ENCODE measurements at regions not wholly inside any gene's neighbourhood (a gene's known extent, or its start where the extent isn't known, plus 50 kb on each side); places are given as distances from the start of the nearest gene placed in this dataset.

DNA sequence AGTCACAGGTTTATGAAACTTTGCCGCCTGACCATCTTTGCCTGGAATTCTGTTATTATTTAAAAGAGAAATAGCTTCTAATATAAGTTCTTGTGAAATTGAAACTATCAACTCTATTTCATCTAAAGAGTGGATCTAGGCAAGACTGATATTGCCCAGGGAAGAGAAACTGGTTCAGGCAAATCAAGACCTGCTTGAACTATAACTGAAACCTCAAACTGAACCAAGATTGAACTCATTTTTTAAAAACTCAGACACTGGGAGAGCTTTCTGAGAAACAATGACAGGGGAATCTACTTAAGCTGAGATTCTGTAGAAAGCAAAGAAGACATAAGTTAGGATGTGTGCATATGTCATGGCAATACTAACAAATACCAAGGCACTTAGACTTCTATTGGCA lies 815.8 kb downstream of the BRINP1 start:
- no peak for DNase-seq (ENCODE audit: low read depth in 4 of 4, low spot score in 3 of 4)

DNA sequence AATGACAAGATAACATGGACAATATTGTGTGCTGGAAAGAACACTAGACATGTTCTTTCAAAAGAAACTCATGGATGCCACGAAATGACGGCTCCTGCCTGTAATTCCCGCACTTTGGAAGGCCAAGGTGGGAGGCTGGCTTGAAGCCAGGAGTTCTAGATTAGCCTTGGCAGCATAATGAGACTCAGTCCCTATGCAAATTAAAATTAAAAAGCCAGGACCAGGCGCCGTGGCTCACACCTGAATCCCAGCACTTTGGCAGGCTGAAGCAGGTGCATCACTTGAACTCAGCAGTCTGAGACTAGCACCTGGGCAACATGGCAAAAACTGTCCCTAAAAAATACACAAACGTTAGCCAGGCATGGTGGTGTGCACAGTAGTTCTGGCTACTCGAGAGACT lies 814.2 kb downstream of the BRINP1 start:
- no peak for DNase-seq (ENCODE audit: low read depth in 4 of 4, low spot score in 3 of 4)

DNA sequence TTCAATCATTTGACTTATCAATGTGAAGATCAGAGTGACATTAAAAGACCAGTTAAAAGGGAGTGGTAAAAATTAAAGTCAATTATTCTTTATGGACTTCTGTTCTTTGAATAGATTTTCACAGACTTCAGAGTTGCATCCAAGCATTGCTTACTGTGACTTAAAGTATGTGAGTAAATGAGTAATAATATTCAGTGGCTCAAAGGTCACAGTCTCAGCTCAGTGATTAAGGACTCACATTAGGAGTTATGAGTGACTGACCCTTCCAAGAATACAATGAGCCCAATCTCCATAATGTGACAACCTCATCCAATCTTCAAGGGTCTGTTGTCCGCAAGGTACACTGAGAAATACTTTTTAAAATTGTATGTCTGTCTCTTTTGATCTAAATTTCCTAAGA lies 811.2 kb downstream of the BRINP1 start:
- peak in 1 of 4 donors; percentile 4 for DNase-seq (ENCODE audit: low read depth in 4 of 4, low spot score in 3 of 4)

DNA sequence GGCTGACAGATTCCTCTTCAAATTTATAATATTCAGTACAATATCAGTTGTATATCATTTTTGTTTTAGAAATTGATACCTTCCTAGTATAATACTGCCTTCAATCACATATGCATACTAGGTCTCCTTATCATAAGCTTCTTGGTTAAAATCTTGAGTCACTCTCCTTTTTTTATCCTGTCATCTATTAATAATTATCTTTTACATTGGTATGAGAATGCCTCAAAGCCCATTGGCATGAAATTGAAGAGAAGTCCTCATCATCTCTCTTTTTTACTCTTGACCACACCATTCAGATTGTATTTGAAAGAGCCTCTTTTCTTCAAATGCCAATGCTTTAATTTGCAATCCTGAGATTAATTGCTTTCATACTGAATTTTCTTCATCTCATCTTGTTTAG lies 810.3 kb downstream of the BRINP1 start:
- DNase-seq (ENCODE audit: low read depth in 4 of 4, low spot score in 3 of 4) = no peak

DNA sequence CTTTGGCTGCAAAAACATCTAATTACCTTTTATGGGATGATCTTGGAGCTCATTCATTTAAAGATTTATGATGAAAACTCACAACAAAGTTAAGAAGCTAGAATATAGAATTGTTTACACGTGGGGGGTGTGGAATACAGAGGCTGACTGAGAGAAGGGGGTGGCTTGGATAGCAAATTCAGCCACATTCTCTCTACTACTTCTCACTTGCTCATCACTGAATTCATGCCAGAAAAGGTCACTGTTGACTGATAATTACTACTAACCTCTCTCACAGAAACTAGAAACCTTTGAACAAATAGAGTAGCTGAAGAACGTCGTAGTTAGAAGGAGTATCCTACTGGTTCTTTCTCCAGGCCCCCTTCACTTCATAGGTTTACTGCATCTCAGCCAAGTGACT lies 808.2 kb downstream of the BRINP1 start:
- DNase-seq (ENCODE audit: low read depth in 4 of 4, low spot score in 3 of 4) = no peak

DNA sequence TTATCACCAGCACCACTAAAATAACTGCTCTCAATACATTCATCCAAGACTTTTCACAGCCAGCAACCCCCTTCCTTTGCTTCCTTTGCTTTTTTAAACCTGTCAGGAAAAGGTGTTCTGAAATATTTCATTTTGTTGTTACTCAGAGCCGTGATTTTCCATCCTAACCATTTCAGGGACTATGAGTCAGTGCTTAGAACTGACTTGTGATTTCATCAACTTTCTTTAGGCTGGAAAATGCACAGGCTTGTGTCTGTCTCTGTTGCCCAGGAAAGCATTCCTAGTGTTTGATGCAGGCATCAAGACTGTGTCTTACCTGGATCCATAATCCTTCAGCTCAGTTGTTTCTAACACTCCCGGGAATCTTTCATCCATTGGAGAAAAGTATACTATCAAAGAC lies 805.6 kb downstream of the BRINP1 start:
- no peak for DNase-seq (ENCODE audit: low read depth in 4 of 4, low spot score in 3 of 4)

DNA sequence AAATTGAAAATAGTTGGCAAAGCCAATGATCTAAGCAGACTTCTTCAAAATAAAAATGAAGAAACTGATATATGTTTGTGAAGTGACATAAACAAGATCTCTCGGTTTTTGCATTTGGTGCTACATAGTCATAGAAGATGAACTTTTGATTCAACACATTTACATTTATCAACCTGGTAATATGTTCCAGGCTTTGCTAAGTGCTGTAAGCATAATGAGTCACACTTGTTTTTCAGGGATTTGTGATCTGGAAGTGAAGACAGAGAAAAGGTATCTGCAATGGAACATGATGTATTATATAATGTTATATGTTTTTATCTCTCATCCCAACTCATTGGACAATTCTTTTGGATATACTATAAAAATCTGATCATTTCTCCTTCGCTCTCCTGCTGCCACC lies 801.4 kb downstream of the BRINP1 start:
- DNase-seq (ENCODE audit: low read depth in 4 of 4, low spot score in 3 of 4) = no peak

DNA sequence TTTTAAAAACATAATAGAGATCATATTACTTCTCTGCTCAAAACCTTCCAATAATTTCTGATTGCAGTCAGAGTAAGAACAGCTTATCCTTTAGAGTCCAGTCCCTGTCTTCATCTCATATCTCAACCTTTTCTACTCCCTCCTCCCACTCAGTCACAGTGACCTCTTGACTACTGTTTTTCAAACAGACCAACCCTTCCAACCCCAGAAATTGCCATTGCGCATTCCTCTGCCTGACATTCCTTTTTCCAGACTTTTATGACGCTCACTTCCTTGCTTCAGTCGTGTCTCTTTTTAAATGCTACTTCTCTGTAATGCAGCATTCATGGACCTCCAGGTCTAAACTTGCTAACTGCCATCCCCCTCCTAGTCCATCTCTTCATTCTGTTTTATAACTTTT lies 800.5 kb downstream of the BRINP1 start:
- no peak for DNase-seq (ENCODE audit: low read depth in 4 of 4, low spot score in 3 of 4)

DNA sequence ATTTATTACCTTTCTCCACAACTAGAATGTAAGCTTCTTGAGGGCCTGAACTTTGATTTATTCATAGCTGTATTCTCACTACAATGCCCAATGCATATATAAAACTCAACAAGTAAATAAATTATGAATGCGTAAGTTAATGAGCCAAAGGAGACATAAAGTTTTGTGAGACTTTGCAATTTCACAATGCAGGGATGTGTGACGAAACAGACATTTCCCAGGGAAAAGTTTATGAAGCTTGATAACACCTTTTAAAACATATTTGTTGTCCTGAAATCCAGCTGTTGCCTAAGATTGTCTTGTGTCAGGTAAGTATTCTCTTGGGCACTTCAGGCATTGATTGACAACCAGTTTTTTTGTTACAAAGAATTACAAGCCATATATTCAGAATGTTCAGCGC lies 800.1 kb downstream of the BRINP1 start:
- DNase-seq (ENCODE audit: low read depth in 4 of 4, low spot score in 3 of 4) = no peak

DNA sequence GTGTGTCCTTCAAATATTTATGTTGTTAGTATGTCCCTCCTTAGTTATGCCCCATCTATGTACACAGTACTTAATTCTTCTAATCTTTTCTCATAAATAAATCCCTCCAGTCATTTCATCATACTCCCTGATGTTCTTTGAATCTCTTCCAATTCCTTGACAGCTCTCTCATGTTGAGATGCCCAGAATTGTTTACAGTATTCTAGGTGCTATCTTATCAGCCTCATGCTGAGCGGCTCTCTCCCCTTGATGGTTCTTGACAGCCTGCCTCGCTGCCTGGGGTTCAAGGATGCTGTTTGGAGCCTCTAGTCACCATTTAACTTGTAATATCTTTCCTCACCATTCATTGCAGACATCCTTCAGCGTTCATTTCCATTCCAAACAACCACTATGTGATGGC lies 799.2 kb downstream of the BRINP1 start:
- no peak for DNase-seq (ENCODE audit: low read depth in 4 of 4, low spot score in 3 of 4)

DNA sequence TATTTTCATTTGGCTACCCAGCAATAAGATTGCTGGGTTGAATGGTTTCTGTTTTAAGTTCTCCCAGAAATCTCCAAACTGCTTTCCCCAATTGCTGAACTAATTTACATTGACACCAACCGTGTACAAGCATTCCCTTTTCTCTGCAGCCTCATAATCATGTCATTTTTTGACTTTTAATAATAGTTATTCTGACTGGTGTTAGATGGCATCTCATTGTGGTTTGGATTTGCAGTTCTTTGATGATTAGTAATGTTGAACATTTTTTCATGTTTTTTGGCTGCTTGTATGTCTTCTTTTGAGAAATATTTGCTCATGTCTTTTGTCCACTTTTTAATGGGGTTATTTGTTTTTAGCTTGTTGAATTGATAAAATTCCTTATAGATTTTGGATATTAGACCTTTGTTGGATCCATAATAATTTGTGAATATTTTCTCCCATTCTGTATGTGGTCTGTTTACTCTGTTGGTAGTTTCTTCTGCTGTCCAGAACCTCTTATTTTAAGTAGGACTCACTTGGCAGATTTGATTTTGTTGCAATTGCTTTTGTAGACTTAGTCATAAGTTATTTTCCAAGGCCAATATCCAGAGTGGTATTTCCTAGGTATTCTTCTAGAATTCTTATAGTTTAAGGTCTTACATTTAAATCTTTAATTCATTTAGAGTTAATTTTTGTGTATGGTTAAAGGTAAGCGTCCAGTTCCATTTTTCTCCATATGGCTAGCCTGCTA lies 793.7 kb downstream of the BRINP1 start:
- DNase-seq (ENCODE audit: low read depth in 4 of 4, low spot score in 3 of 4) = no peak

DNA sequence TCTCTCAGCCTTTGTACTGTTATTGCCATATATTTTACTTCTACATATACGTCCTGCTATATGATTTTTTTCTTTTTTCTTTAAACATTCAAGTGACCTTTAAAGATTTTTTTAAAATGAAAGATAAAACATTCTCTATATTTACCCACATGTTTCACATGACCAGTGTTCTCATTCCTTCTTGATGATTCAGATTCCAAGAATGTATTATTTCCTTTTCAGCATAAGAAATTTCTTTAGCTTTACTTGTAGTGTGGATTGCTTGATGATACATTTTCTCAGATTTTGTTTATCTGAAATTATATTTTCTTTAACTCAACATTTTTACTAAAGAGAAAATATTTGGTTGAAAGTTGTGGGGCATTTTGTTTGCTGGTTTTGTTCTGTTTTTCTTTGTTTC lies 792.1 kb downstream of the BRINP1 start:
- no peak for DNase-seq (ENCODE audit: low read depth in 4 of 4, low spot score in 3 of 4)

DNA sequence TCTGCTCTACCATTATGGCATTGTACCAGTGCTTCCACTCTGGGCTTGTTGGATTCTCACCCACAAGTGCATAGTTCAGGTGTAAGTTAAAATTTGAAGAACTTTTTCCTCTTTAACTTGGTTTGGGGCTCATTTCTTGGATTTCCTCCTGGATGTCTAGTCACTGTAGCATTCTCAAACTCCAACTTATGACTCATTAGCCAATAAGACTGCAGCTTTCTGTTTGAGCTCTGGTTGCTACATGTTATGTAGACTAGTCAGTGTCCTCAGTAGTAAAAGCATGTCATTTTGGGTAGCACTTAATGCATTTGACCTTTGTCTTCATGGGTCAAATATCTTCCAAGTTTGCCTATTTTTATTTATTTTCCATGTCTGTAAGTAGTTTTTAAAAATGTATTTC lies 790.8 kb downstream of the BRINP1 start:
- DNase-seq (ENCODE audit: low read depth in 4 of 4, low spot score in 3 of 4) = no peak

DNA sequence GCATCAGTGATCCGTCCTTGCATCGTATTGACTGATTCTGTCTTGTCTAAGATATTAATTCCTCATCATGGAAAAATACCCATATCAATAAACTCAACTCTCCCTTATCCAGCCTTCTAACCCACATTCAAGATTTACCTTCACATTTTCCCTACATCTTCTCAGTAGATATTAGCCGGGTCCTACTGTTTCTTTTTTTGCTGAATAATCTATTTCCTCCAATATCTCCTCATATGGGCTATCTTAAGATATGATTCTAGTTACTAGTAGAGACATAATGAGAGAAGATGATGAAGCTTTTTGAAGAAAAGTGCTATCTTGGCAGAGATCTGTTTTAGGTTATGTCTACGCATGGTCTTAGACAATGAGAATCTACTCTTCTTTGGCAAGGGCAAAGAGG lies 785.8 kb downstream of the BRINP1 start:
- no peak for DNase-seq (ENCODE audit: low read depth in 4 of 4, low spot score in 3 of 4)

DNA sequence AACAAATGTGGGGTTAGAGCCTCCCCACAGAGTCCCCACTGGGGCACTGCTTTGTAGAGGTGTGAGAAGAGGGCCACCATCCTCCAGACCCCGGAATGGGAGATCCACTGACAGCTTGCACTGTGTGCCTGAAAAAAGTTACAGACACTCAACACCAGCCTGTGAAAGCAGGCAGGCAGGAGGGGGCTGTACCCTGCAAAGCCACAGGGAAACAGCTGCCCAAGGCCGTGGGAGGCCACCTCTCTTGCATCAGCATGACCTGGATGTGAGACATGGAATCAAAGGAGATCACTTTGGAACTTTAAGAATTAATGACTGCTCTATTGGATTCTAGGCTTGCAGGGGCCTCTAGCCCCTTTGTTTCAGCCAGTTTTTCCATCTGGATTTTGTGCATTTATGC lies 782.3 kb downstream of the BRINP1 start:
- no peak for DNase-seq (ENCODE audit: low read depth in 4 of 4, low spot score in 3 of 4)

DNA sequence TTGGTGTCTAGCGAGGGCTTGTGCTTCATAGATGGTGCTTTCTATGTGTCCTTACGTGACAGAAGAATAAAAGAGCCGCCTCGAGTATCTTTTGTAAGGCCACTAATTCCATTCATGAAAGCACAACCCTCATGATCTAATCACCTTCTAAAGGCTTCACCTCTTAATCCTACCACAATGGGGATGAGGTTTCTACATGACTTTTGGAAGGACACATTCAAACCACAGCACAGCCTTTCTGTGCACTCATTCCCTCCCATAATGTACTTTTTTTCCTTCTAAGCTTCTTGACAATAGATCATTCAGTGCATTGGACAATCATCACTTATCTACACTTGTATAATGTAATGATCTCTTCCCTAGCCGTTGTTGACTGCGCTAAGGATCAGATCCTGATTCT lies 774.8 kb downstream of the BRINP1 start:
- no peak for DNase-seq (ENCODE audit: low read depth in 4 of 4, low spot score in 3 of 4)

DNA sequence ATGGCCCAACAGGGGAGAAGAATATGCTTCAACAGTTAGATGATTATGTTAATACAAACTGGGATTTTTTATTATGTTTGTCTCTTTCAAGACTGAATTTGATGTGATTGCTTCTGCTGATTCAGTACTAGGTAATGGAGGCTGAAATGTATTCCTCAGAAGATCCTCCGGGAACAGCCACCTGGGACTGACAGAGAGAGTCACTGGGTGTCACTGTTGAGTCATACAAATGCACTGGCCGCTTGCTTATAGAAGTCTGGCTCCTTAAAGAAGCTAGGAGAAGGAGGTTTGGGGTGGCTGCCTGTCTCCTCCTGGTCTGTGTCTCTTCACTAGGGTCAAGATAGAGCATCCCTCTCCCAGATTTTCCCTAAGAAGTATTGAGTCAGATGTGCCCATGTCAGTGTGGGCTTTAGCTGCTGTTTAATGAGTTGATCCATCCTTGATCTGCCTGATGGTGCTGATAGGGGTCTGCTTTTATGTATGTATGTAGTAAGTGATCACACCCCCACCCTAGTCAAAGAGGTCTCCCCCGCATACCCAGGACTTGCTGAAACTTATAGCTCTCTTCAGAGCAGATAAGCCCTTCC lies 773.4 kb downstream of the BRINP1 start:
- peak; percentile 5 to 23 (median 12) for DNase-seq (ENCODE audit: low read depth in 4 of 4, low spot score in 3 of 4)

DNA sequence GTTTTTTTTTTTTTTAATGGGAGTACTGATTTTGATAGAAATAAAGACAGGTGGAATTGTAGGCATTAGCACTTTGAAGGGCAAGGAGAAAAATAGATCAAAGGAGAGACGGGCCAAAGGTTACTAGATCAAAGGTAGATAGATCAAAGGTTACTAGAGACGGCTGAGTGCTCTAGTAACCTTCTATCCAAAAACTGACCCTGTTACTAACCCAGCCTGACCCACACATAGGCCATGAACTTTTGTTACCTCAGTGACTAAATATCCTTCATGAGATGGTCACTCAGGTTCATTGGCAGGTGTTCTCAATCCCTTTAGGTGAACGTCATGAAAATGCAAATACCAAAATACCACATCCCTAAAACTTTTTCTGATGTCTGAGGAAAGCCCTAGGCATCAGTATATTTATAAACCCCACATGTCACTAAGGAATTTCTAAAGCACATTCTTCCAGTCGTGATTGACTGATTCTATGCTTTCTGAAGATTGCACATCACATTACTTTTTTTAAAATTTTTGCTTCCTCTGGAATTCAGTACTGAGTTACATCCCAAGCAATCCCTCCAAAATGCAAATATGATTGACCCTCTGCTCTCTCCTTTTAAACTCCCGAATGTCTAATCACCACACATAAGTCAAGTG lies 772.7 kb downstream of the BRINP1 start:
- DNase-seq (ENCODE audit: low read depth in 4 of 4, low spot score in 3 of 4) = no peak

DNA sequence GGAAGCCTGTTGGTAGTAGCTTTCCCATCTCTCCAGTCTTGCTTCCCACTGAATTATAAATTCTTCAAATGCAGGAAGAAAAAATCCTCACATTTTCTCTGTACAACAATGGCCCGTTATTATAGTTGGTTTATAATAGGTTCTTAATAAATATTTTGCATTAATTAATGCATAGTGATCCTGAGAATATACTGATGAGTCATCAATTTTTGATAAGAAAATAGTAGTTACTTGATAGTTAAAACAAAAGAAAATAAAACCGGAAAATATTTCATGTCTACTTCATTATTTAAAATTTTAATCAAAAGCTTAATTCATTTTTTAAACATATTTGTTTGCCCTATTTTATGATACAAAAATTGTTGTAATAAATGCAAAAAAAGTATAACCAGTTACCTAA lies 762.6 kb downstream of the BRINP1 start:
- no peak for DNase-seq (ENCODE audit: low read depth in 4 of 4, low spot score in 3 of 4)

DNA sequence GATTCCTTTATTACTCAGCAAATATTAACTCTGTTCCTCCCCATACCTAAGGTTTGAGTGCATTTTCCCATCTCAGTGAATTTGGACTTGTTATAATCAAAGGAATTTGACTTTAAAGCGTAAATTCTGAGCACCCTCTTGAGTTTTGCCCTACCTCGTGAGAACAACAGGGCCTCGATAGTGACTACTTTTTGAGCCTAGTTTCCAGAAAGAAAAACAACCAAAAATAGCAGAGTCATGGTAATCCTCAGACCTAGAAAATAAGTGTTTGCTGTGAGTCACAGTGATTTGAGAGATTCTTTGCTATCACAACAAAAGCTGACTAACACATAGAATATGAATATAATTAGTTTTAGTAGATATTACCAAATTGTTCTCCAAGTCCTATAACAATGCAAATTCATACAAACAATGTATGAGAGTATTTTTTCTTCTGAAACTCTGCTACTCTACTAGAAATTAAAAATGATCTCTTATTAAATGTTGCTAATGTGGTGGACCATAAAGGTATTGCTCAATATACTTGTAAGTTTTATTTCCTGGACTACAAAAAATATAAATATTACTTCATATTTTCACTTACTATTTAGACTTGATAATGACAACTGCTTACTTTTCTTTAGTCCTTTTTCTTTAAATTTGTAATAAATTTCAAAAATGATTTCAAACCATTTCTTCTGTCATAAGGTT lies 759.7 kb downstream of the BRINP1 start:
- DNase-seq (ENCODE audit: low read depth in 4 of 4, low spot score in 3 of 4) = no peak

DNA sequence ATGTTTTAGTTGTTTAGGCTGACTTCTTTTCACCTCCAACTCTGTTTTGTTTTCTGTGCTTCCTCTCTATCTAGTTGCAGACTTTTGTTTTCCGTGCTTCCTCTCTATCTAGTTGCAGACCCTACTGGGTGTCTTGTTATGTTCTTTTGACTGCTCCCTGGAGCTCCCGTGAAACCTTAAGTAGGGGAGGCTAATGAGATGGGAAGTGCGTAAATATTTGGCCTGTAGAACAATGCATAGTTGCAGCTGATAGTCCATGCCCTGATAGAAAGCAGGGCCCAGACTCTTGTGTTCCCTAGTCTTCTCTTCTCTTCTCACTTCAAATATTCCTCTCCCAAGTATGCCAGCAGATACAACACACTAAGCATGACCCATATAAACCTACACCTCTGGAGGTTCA lies 757.0 kb downstream of the BRINP1 start:
- no peak for DNase-seq (ENCODE audit: low read depth in 4 of 4, low spot score in 3 of 4)

DNA sequence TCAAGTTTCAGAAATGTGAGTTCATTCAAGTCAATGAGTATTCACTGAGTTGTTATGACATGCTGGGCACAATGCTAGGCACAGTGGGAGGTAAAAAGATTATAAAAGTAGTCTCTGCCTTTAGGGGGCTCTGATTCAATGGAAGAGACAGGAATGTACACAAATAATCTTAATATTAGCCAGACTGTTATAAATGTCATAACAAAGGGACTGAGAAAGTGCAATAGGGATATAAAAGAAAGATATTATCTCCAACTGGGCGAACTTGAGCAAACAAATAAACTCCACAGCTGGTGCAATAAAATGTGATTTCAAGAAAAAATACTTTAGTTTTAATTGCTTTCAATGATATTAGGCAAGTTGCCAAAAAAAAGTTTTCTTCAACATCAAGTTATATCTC lies 755.2 kb downstream of the BRINP1 start:
- DNase-seq (ENCODE audit: low read depth in 4 of 4, low spot score in 3 of 4) = no peak

Measured in right renal pelvis (tissue), 4 donors.